B cell (primary cell): ENCODE measurements at regions not wholly inside any gene's neighbourhood (a gene's known extent, or its start where the extent isn't known, plus 50 kb on each side); places are given as distances from the start of the nearest gene placed in this dataset.

Source experiments
- ATAC-seq: fragments of 200-7000 bp; cut with Tn5 transposase; one replicate; pipeline ENCODE4 v1.10.0; 2021; ENCODE audit warnings: low read depth, mild to moderate bottlenecking, moderate number of reproducible peaks, moderate library complexity
- CTCF ChIA-PET: fragments of 350-600 bp; sonication (Branson Sonifier 250); formaldehyde crosslinking; loops from one replicate; lab custom pipeline; 2021; ENCODE audit warnings: antibody characterized with exemption, inconsistent platforms; lab: Charles Lee
- POLR2A ChIA-PET: fragments of 350-600 bp; sonication (Branson Sonifier 250); formaldehyde crosslinking; loops from one replicate; lab custom pipeline; 2021; ENCODE audit warnings: antibody characterized with exemption; lab: Charles Lee
- DNase-seq: peaks from one replicate; pipeline ENCODE4 v3.0.0; 2013
- H2AFZ ChIP-seq: 2 replicates; pipeline ENCODE4 v1.6.1; 2012; ENCODE audit warnings: mild to moderate bottlenecking, low read depth, low read length; ENCODE audit not compliant: insufficient read depth, poor library complexity, severe bottlenecking
- H3K27ac ChIP-seq, 2 donors: 1 replicate in 1 of 2; 2 replicates in 1 of 2; pipeline ENCODE4 v1.5.1; 2012 to 2013; ENCODE audit warnings: low read length in 2 of 2, mild to moderate bottlenecking in 2 of 2, moderate library complexity in 1 of 2
- H3K27me3 ChIP-seq, 4 experiments: fragments of 200-600 bp in 1 of 4; sonication (generic) in 1 of 4; replicated peaks in 1 of 4; 1 replicate in 2 of 4; 2 replicates in 2 of 4; pipeline versions ENCODE4 v1.6.1 to v1.7.0; 2013 to 2016; ENCODE audit warnings: low read length in 3 of 4, mild to moderate bottlenecking in 2 of 4, mixed read lengths in 1 of 4, moderate library complexity in 1 of 4; ENCODE audit not compliant: insufficient read depth in 4 of 4, control insufficient read depth in 3 of 4; ENCODE audit errors: control extremely low read depth in 1 of 4
- H3K36me3 ChIP-seq, 2 experiments: replicated peaks in 1 of 2; 1 replicate in 1 of 2; 2 replicates in 1 of 2; pipeline versions ENCODE4 v1.6.1 to v1.7.1; 2013; ENCODE audit warnings: low read length in 1 of 2; ENCODE audit not compliant: insufficient read depth in 2 of 2, control insufficient read depth in 1 of 2; ENCODE audit errors: control extremely low read depth in 1 of 2, extremely low read depth in 1 of 2
- H3K4me1 ChIP-seq, 2 donors: fragments of 200-600 bp in 1 of 2; sonication (generic) in 1 of 2; 1 replicate in 1 of 2; 2 replicates in 1 of 2; pipeline versions ENCODE4 v1.5.1 to v1.6.1; 2013 to 2017; ENCODE audit warnings: low read length in 2 of 2; ENCODE audit not compliant: control insufficient read depth in 2 of 2, insufficient read depth in 2 of 2
- H3K4me2 ChIP-seq: replicated peaks from 2 replicates; pipeline ENCODE3; 2012; ENCODE audit warnings: mild to moderate bottlenecking, low read depth, low read length; ENCODE audit not compliant: poor library complexity, severe bottlenecking
- H3K4me3 ChIP-seq, 5 experiments: fragments of 200-600 bp in 1 of 5; sonication (generic) in 1 of 5; 1 replicate in 3 of 5; 2 replicates in 2 of 5; pipeline versions ENCODE4 v1.5.1 to v1.7.0; 2011 to 2016; ENCODE audit warnings: low read length in 4 of 5, mild to moderate bottlenecking in 4 of 5, low read depth in 2 of 5, control low read depth in 1 of 5, moderate library complexity in 1 of 5; ENCODE audit not compliant: insufficient read depth in 1 of 5; ENCODE audit errors: control extremely low read depth in 1 of 5, extremely low read depth in 1 of 5
- H3K79me2 ChIP-seq: fragments of 200-600 bp; sonication (generic); one replicate; pipeline ENCODE4 v1.6.0; 2016; ENCODE audit warnings: low read length; ENCODE audit not compliant: control insufficient read depth, insufficient read depth
- H3K9ac ChIP-seq: fragments of 200-600 bp; sonication (generic); 2 replicates; pipeline ENCODE4 v1.6.1; 2017; ENCODE audit warnings: mild to moderate bottlenecking, low read length, moderate library complexity
- H3K9me3 ChIP-seq, 3 donors: one replicate each; pipeline versions ENCODE4 v1.6.1 to v1.7.1; 2013; ENCODE audit warnings: low read length in 2 of 3; ENCODE audit not compliant: control insufficient read depth in 2 of 3, insufficient read depth in 1 of 3; ENCODE audit errors: control extremely low read depth in 1 of 3
- H4K20me1 ChIP-seq: 2 replicates; pipeline ENCODE4 v1.6.0; 2012; ENCODE audit warnings: mild to moderate bottlenecking, low read length; ENCODE audit not compliant: insufficient read depth, control insufficient read depth, poor library complexity, severe bottlenecking
- H3K27ac Mint-ChIP-seq: one replicate; pipeline ENCODE4 v1.8.0; 2021; ENCODE audit warnings: mixed read lengths
- H3K27me3 Mint-ChIP-seq: one replicate; pipeline ENCODE4 v1.8.0; 2021; ENCODE audit warnings: mixed read lengths
- H3K4me1 Mint-ChIP-seq: one replicate; pipeline ENCODE4 v1.8.0; 2021; ENCODE audit warnings: mixed read lengths
- H3K4me3 Mint-ChIP-seq: one replicate; pipeline ENCODE4 v1.8.0; 2021; ENCODE audit warnings: mixed read lengths
- H3K9me3 Mint-ChIP-seq: one replicate; pipeline ENCODE4 v1.8.0; 2022; ENCODE audit warnings: mixed read lengths; ENCODE audit not compliant: insufficient read depth
- CTCF ChIP-seq: fragments of 200-600 bp; IDR thresholded peaks from one replicate; pipeline ENCODE4 v1.8.0; 2022; ENCODE audit warnings: antibody characterized with exemption, mild to moderate bottlenecking
- EZH2 ChIP-seq: IDR thresholded peaks from 2 replicates; pipeline ENCODE4 v1.6.1; 2012; ENCODE audit warnings: borderline replicate concordance, low read depth, mild to moderate bottlenecking, moderate library complexity, low read length; ENCODE audit not compliant: insufficient read depth, poor library complexity, severe bottlenecking
- WGBS: methylation state at CpG from one replicate; pipeline ENCODE4 v1.1.5; 2013; ENCODE audit warnings: missing lambda C conversion rate; ENCODE audit not compliant: insufficient coverage; 5-methylcytosine and 5-hydroxymethylcytosine counted together
- intact Hi-C: fragments of 100-400 bp; cut with micrococcal nuclease; formaldehyde crosslinking; loops from one replicate; pipeline ENCODE4 v1.10.0; 2022

DNA sequence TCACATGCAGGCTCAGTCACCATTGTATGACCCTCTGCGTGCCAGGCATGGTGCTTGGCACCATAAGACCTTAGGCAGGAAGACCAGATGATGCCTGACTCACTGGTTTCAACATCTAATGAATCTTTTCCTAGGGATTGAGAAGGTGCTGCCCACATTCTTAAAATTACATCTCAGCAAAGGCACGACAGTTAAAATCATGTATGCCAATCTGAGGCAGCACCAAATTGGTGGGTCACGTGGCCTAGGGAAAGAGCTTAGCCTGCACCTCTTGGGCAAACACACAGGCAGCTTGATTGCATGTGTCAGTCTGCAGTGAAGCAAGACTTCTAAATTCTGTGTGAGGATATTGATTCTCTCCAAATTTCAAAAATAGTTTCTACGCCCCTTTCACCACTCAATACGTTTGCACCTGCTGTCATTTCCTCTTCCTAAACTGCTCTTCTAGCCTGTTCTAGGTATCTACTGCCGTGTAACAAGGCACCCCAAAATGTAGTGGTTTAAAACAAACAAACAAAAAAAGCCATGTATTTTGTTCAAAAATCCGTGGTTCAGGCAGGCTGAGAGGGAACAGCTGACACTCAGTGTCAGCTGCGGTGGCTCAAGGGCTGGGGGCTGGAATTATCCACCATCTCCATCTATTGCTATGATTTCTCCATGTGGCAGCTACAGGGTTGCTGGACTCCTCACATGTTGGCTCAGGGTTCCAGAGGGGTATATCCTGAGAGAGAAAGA, 160.2 kb upstream of the FGGY start:
- Histone ChIP-seq H3K4me2 (peak overlapping the region; percentile 41), H3K4me1 (peaks cover 32% of the 10 kb centered on the region in 2 donors), H3K27me3 (no peaks in the 10 kb centered on the region), H3K9ac (no peak overlapping the region), H3K9me3 (no peaks in the 10 kb centered on the region), H3K79me2 (no peaks in the 10 kb centered on the region), H3K27ac (no peak overlapping the region), H3K36me3 (no peaks in the 10 kb centered on the region), H3K4me3 (no peak overlapping the region), H2AFZ (peak overlapping the region; percentile 34), H4K20me1 (no peaks in the 10 kb centered on the region)
- CTCF ChIA-PET: no interaction called here
- H3K4me3 Mint-ChIP-seq: no peak overlapping the region
- POLR2A ChIA-PET: interaction anchor here (1.1 kb wide), 1 partner anchor 41 kb away, joined by 3 read pairs; no protein-coding TSS in a partner anchor
- no peak for TF ChIP-seq CTCF
- no peak for TF ChIP-seq EZH2
- H3K4me1 Mint-ChIP-seq: peaks cover 35% of the 10 kb centered on the region
- peak overlapping the region; percentile 4 for H3K27ac Mint-ChIP-seq
- WGBS: 34% methylated on average over 6 of the region's 8 CpGs
- H3K27me3 Mint-ChIP-seq: peaks cover 6% of the 10 kb centered on the region
- no peaks in the 10 kb centered on the region for H3K9me3 Mint-ChIP-seq
- intact Hi-C loops: loop anchor here (10.0 kb wide), 1 partner anchor 62 kb away; no protein-coding TSS in a partner anchor
- ATAC-seq (no peak), DNase-seq (no peak)

DNA sequence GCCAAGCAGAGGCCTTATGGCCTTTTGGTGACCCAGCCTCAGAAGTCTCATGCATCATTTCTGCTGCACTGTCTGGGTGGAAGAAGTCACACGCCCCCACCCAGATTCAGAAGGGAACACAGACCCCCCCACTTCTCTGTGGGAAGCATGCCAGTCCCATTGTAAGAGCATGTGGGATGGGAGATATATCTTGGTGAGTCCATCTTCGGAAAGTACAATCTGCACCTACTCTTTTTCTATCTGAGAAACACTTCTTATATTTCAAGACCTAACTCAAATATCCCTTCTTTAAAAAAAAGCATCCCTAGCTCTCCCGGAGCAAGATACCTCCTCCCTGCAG, 159.6 kb upstream of the FGGY start:
- H3K9ac ChIP-seq: no peak overlapping the region
- peaks cover 35% of the 10 kb centered on the region for H3K4me1 Mint-ChIP-seq
- ChIA-PET POLR2A (interaction anchor here (1.1 kb wide), 1 partner anchor 42 kb away, joined by 3 read pairs; no protein-coding TSS in a partner anchor), CTCF (no interaction called here)
- no peaks in the 10 kb centered on the region for H3K27me3 ChIP-seq
- H3K9me3 Mint-ChIP-seq: no peaks in the 10 kb centered on the region
- H3K4me3 Mint-ChIP-seq: no peak overlapping the region
- peak overlapping the region; percentile 34 for H2AFZ ChIP-seq
- H3K4me3 ChIP-seq: no peak overlapping the region
- no peak for ATAC-seq
- H4K20me1 ChIP-seq: no peaks in the 10 kb centered on the region
- H3K9me3 ChIP-seq: no peaks in the 10 kb centered on the region
- intact Hi-C loops: loop anchor here (10.0 kb wide), 1 partner anchor 62 kb away; no protein-coding TSS in a partner anchor
- H3K27ac ChIP-seq: no peak overlapping the region
- no peaks in the 10 kb centered on the region for H3K79me2 ChIP-seq
- TF ChIP-seq EZH2 (no peak), CTCF (no peak)
- H3K27me3 Mint-ChIP-seq: peaks cover 6% of the 10 kb centered on the region
- H3K4me2 ChIP-seq: peak overlapping the region; percentile 41
- peaks cover 32% of the 10 kb centered on the region in 2 donors for H3K4me1 ChIP-seq
- H3K27ac Mint-ChIP-seq: no peak overlapping the region
- DNase-seq: no peak
- WGBS: 100% methylated on average over 1 of the region's 3 CpGs
- no peaks in the 10 kb centered on the region for H3K36me3 ChIP-seq
